Activated CD8-positive, alpha-beta memory T cell treated with anti-CD3 and anti-CD28 coated beads, Interleukin-2, amount 50 U/mL, for 4 hours (primary cell): ENCODE measurements at regions not wholly inside any gene's neighbourhood (a gene's known extent, or its start where the extent isn't known, plus 50 kb on each side); places are given as distances from the start of the nearest gene placed in this dataset.
"Not testable (repeated sequence)": the region's sequence is repeated elsewhere in the genome, so short reads cannot be mapped to it uniquely, and the experiment has no call there.

Source experiments
- DNase-seq: peaks from one replicate; pipeline ENCODE4 v3.0.0-alpha.2; 2020

DNA sequence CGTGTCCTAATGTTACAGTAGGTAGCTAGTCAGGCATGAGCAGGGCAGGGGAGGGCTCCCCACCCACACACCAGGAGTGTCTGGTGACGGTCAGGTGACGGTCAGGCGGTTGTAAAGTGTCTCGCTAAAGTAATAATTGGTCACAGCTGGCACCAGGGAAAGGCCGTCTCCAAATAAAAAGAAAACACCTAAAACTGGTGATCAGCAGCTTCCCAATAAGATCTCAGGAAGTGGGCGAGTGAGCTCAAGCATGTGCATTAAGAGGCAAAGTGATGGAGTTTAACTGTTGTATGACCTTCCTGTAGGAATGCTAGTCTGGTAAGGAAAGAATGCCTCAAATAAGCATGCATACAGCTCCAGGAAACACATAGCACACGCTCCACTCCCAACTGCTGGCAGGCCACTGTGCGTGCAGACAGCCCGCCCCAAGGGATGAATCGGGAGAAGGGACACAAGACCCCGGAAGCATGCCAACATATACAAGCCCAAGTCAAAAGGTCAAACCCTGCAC, 177.1 kb downstream of the RNF144A start:
- no peak for DNase-seq

- DNase-seq, result no peak
Observed at GRCh38 chr2:7096726-7097352, 179.6 kb downstream of the RNF144A start.

- DNase-seq, result peak; percentile 77
Observed at GRCh38 chr2:7097353-7097895, 180.2 kb downstream of the RNF144A start.

DNA sequence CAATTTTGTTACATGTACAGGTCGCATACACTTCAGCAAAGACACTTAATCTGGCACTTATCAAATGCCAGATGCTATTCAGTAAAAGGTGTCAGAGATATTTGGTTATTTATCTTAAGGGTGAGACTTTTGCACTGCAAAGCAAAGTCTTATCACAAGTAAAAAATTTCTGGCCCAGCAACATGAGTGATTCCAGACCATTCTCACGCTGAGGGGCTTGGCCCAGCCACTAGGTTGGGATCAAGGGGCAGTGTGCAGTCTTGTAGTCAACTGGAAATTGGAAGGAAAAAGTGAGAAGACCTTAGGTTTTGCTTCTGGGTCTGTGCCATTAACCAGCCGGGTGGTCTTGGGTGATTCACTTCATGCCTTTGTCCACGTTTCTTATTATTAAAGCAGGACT, 181.6 kb downstream of the RNF144A start:
- no peak for DNase-seq

GRCh38 chr2:7099687-7100086, 182.5 kb downstream of the RNF144A start:
- not testable (repeated sequence) for DNase-seq

DNA sequence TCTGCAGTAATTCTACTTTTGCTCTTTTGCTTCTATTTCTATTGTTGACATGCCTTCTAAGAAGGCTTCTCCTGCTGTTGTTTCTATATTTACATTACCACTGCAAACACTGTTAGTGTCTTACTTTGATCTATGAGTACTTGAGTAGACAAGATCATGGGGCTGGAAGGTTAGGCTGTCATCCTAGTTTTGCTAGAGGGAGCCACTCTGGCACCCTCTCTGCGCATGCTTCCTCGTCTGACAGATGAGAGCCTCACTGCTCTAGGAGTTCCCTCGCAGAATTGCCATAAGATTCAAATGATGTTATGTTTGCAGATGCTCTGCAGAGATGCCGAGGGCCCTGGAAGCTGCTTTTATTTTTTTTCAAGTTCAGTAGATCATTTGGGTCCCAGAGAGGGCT, 185.6 kb downstream of the RNF144A start:
- DNase-seq, result no peak

DNA sequence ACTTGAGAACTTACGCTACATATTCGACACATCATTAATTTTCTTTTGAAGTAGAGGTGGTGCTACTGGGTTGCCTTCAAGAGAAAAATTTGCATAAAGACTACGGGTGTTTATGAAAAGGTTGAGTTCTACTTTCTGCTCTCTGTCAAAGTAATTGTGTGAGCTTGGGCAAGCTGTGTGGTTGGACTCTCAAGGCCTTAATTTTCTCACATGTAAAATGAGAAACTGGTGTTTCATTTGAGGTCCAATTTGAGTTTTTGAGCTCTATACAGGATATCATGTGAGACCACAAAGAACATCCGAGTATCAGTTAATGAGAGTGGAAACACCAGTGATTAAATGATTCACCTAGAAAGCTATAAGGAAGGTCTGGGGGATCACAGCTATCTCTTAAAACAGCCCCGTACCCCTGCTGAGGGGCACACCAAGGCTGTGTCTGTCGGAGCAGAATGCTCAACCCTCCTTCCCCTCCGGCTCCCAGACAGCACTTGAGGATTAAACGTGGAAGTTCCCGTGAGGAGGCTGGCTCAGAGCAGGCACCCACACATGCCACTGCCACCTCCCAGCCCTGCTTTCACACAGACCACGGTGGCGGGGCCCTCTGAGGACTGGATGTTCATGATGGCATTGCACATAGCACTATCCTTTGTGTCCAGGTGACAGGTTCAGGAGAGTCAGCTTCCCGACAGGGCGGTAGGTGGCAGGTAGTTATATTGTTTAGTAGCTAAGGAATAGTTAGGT, 191.8 kb downstream of the RNF144A start:
- no peak for DNase-seq

- no peak for DNase-seq
Observed at GRCh38 chr2:7109533-7109885, 192.3 kb downstream of the RNF144A start.

- DNase-seq, result no peak
Observed at GRCh38 chr2:7111626-7112025, 194.4 kb downstream of the RNF144A start.

GRCh38 chr2:7115364-7115763, 198.2 kb downstream of the RNF144A start:
- DNase-seq, result no peak

- no peak for DNase-seq
Observed at GRCh38 chr2:7115906-7116305, 198.7 kb downstream of the RNF144A start.

- no peak for DNase-seq
Observed at GRCh38 chr2:7116511-7116910, 199.3 kb downstream of the RNF144A start.

DNA sequence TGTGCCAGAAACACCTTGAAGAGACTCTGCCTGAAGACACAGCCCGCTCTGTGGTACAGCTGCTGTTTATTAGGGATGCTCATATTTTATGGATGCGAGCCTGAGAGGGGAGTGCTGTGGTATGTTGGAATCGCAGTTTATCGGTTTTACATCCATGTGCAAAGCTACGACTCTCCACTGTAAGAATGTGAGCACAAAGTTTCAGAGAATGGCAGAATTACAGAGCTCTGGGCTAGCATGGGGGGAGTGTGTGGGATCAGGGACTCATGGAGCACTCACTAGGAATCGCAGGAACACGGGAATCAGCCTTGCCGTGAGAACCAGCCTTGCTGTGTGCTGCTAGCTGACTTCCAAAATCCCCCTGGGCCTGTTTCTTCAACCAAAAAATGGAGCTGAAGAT, 199.9 kb downstream of the RNF144A start:
- DNase-seq, result no peak

DNA sequence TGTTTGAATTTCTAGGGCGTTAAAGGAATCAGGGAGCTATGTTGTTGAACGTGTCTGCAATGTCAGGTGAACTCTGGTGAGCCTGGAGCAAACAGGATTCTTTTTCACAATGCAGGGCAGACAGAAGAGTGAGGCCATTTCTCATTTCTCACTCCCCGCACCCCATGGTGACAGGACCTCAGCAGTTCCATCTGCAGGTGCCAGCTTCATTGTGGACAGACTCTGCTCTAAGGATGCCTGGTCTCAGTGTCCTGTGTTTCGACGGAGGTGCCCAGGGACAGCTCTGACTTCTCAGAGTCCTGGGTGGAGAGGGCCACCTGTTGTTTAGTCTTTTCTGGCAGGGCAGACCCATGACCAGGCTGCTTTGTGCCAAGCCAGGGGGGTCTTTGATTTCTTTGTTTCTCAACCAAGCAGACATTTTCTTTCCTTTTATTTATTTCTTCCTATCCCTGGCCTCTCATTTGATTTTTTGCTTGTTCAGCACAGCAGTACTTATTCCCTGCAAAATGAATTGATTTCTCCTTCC, 201.5 kb downstream of the RNF144A start:
- no peak for DNase-seq

DNA sequence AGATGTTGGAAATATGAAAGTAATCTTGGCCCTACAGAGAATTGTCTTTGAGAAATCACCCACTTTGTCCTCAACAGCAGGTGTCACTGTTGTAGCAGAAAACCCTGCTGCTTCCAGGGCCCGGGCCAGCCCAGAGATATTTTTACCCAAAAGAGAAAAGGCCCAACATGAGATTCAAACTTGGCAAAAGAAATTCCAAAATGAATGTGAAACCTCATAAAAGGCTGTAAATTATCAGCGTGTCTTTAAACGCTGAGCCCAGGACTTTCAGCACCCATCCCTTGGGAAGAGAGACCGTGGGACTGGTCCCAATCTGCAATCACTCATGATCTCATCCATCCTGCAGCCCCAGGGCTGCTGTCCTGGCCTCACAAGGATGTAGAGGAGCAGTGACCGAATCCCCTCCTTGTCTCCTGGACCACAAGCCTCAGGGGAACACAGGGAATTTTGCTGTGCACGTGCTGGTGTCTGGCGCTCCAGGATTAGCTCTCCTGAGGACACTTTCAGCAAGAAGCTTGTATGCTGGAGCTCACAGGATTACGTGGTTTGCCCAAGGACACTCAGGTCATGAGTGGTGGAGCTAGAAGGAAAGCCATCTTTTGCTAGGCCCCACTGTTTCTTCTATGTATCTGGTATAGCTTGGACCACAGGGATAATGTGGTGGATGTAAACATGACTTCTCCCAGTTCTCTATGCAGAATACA, 202.1 kb downstream of the RNF144A start:
- no peak for DNase-seq

DNA sequence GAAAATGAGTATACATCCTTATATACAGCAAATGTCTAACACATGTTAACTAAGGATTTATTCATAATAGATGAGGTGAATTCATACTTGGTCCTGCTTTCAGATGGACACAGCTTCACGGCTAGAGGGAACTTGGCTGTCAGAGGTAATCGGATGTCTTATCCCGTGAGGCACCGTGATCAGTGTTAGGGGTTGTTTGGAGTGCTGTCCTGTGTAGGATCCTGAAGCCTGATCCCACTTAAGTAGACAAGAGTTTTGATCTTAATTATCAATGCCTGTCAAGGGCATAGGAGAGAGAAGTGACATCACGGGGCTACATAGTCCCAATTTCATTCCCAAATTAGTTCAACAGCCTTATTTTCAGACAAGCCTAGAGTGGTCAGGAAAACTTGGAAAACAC, 204.6 kb downstream of the RNF144A start:
- DNase-seq, result no peak

DNA sequence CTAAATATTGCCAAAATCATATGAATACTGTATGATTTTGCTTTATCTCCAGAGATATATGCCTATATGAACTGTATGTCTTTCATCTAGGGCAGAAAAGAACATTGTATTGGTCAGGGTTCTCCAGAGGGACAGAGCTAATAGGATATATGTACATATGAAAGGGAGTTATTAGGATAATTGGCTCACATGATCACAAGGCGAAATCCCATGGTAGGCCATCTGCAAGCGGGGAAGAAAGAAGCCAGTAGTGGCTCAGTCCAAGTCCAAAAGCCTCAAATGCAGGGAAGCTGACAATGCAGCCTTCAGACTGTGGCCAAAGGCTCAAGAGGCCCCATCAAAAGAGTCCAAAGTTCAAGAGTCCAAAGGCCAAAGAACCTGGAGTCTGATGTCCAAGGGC, 209.9 kb downstream of the RNF144A start:
- DNase-seq, result no peak

DNA sequence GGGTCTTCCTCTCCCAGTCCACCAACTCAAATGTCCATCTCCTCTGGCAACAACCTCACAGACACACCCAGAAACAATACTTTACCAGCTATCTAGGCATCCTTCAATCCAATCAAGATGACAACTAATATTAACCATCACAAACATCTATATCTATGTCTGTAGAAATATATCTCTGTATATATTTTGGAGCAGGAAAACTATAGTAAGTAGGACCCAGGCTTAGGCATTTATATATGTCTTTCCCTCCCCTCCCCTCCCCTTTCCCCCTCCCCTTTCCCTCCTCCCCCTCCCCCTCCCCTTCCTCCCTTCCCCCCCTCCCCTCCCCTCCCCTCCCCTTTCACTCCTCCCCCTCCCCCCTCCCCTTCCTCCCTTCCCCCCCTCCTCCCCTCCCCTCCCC, 210.5 kb downstream of the RNF144A start:
- no peak for DNase-seq

DNA sequence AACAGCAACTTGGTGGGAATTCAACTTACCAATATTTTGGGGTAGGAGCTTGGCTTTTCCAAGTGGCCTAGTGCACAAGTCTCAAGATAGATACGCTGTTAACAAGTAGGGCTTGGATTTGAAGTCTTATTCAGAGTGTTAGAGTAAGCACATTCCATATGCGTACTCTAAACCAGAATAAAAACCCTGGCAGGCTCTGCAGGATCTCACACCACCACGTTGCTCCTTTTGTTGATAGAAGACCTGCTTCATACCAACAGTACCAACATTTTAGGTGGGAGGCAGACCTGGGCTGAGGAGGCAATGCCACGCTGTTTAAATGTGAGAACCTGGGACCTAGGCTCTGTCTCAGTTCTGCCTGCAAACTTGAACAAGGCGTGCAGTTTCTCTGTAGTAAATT, 214.0 kb downstream of the RNF144A start:
- no peak for DNase-seq

DNA sequence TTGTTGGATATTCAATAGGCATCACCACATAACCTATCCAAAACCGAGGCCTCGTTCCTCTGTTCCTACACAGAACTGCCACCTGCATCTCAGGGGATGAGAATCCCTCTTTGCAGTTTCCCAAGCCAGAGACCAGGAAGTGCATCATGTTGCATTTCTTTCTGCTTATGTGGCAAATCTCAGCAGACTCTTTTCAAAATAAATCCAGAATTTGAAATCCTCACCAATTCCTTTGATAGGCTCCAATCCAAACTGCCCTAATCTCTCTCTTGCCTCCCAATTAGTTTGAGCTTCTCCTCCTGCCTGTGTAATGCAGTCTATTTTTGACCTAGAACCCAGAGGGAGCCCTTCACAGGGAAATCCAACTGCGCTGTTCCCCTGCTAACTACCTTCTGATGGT, 215.5 kb downstream of the RNF144A start:
- no peak for DNase-seq

DNA sequence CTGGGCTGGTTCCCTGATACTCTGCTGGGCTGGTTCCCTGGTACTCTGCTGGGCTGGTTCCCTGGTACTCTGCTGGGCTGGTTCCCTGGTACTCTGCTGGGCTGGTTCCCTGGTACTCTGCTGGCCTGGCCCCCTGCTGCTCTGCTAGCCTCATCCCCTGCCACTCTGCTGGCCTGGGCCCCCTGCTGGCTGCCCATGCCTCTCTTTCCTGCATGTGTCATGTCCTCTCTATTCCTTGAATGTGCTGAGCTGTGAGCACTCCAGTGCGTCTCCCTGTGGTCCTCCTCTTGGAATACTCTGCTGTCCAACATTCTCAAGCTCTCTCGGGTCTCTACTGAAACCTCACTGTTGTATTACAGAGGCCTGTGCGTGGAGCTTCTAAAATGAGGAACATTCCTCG, 216.3 kb downstream of the RNF144A start:
- no peak for DNase-seq

- no peak for DNase-seq
Observed at GRCh38 chr2:7140306-7140705, 223.1 kb downstream of the RNF144A start.

- DNase-seq, result no peak
Observed at GRCh38 chr2:7145707-7146106, 228.5 kb downstream of the RNF144A start.

- DNase-seq, result no peak
Observed at GRCh38 chr2:7146151-7146550, 228.9 kb downstream of the RNF144A start.
